H1 (cell line): ENCODE measurements at regions not wholly inside any gene's neighbourhood (a gene's known extent, or its start where the extent isn't known, plus 50 kb on each side); places are given as distances from the start of the nearest gene placed in this dataset.

Experiments
- CEBPB ChIP-seq: IDR thresholded peaks from 2 replicates; pipeline ENCODE4 v1.6.1; 2012; ENCODE audit warnings: low read depth, low read length
- CTBP2 ChIP-seq: IDR thresholded peaks from 2 replicates; pipeline ENCODE4 v1.7.0; 2011; ENCODE audit warnings: borderline replicate concordance, mild to moderate bottlenecking, moderate library complexity, mixed read lengths, low read length; ENCODE audit not compliant: insufficient read depth, insufficient read length
- POU5F1 ChIP-seq: IDR thresholded peaks from 2 replicates; pipeline ENCODE4 v1.6.1; 2011; ENCODE audit warnings: low read depth, mild to moderate bottlenecking, low read length, moderate library complexity
- RXRA ChIP-seq: IDR thresholded peaks from 2 replicates; pipeline ENCODE4 v1.6.1; 2011; ENCODE audit warnings: low read depth, mild to moderate bottlenecking, low read length, moderate library complexity; ENCODE audit not compliant: insufficient read depth
- SP4 ChIP-seq: IDR thresholded peaks from 2 replicates; pipeline ENCODE4 v1.6.1; 2012; ENCODE audit warnings: low read length, inconsistent platforms
- TF ChIP-seq, protein P1 (sequence below): fragments of 300-600 bp; sonication (generic); IDR thresholded peaks from 2 replicates; pipeline ENCODE4 v1.7.1; 2012; ENCODE audit warnings: low read length, moderate library complexity, mild to moderate bottlenecking, inconsistent platforms; ENCODE audit not compliant: insufficient replicate concordance

- TF ChIP-seq, protein P1, sequence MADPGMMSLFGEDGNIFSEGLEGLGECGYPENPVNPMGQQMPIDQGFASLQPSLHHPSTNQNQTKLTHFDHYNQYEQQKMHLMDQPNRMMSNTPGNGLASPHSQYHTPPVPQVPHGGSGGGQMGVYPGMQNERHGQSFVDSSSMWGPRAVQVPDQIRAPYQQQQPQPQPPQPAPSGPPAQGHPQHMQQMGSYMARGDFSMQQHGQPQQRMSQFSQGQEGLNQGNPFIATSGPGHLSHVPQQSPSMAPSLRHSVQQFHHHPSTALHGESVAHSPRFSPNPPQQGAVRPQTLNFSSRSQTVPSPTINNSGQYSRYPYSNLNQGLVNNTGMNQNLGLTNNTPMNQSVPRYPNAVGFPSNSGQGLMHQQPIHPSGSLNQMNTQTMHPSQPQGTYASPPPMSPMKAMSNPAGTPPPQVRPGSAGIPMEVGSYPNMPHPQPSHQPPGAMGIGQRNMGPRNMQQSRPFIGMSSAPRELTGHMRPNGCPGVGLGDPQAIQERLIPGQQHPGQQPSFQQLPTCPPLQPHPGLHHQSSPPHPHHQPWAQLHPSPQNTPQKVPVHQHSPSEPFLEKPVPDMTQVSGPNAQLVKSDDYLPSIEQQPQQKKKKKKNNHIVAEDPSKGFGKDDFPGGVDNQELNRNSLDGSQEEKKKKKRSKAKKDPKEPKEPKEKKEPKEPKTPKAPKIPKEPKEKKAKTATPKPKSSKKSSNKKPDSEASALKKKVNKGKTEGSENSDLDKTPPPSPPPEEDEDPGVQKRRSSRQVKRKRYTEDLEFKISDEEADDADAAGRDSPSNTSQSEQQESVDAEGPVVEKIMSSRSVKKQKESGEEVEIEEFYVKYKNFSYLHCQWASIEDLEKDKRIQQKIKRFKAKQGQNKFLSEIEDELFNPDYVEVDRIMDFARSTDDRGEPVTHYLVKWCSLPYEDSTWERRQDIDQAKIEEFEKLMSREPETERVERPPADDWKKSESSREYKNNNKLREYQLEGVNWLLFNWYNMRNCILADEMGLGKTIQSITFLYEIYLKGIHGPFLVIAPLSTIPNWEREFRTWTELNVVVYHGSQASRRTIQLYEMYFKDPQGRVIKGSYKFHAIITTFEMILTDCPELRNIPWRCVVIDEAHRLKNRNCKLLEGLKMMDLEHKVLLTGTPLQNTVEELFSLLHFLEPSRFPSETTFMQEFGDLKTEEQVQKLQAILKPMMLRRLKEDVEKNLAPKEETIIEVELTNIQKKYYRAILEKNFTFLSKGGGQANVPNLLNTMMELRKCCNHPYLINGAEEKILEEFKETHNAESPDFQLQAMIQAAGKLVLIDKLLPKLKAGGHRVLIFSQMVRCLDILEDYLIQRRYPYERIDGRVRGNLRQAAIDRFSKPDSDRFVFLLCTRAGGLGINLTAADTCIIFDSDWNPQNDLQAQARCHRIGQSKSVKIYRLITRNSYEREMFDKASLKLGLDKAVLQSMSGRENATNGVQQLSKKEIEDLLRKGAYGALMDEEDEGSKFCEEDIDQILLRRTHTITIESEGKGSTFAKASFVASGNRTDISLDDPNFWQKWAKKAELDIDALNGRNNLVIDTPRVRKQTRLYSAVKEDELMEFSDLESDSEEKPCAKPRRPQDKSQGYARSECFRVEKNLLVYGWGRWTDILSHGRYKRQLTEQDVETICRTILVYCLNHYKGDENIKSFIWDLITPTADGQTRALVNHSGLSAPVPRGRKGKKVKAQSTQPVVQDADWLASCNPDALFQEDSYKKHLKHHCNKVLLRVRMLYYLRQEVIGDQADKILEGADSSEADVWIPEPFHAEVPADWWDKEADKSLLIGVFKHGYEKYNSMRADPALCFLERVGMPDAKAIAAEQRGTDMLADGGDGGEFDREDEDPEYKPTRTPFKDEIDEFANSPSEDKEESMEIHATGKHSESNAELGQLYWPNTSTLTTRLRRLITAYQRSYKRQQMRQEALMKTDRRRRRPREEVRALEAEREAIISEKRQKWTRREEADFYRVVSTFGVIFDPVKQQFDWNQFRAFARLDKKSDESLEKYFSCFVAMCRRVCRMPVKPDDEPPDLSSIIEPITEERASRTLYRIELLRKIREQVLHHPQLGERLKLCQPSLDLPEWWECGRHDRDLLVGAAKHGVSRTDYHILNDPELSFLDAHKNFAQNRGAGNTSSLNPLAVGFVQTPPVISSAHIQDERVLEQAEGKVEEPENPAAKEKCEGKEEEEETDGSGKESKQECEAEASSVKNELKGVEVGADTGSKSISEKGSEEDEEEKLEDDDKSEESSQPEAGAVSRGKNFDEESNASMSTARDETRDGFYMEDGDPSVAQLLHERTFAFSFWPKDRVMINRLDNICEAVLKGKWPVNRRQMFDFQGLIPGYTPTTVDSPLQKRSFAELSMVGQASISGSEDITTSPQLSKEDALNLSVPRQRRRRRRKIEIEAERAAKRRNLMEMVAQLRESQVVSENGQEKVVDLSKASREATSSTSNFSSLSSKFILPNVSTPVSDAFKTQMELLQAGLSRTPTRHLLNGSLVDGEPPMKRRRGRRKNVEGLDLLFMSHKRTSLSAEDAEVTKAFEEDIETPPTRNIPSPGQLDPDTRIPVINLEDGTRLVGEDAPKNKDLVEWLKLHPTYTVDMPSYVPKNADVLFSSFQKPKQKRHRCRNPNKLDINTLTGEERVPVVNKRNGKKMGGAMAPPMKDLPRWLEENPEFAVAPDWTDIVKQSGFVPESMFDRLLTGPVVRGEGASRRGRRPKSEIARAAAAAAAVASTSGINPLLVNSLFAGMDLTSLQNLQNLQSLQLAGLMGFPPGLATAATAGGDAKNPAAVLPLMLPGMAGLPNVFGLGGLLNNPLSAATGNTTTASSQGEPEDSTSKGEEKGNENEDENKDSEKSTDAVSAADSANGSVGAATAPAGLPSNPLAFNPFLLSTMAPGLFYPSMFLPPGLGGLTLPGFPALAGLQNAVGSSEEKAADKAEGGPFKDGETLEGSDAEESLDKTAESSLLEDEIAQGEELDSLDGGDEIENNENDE: no peak
- no peak for TF ChIP-seq RXRA
- TF ChIP-seq POU5F1: no peak
- TF ChIP-seq CTBP2: no peak
- no peak for TF ChIP-seq CEBPB
- no peak for TF ChIP-seq SP4
Measured at GRCh38 chr6:169164986-169165385, 88.7 kb downstream of the THBS2 start (continued).
